HFF-Myc (cell line): ENCODE measurements at regions not wholly inside any gene's neighbourhood (a gene's known extent, or its start where the extent isn't known, plus 50 kb on each side); places are given as distances from the start of the nearest gene placed in this dataset.

Source experiments
- DNase-seq: peaks from one replicate; pipeline ENCODE4 v3.0.0-alpha.2; 2011; ENCODE audit warnings: low read depth; ENCODE audit errors: extremely low read depth
- H3K4me3 ChIP-seq: replicated peaks from 2 replicates; pipeline ENCODE4 v1.5.1; 2011; ENCODE audit warnings: low read depth, mild to moderate bottlenecking, control low read depth, low read length
- TF ChIP-seq, protein P1 (sequence below): IDR thresholded peaks from 2 replicates; pipeline ENCODE4 v1.5.1; 2012; ENCODE audit warnings: mild to moderate bottlenecking, low read depth, low read length, control low read depth; ENCODE audit errors: missing control alignments

DNA sequence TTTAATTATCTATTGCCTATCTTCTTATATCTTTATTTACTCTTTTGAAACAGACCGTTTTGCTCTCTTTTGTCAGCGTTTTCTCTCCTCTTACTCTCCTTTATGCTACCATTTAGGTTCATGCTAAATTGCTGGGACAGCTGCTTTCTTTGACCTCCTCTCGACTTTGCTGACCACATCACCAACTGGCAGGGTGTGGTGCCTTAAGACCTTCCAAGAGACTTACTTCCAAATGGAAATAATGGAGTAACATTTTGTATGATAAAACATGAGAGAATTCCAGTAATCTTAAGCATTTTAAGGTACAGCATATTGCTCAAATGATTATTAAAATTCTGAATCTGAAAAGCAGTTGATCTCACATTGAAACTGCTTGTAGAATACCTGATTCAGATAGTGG lies 71.5 kb upstream of the MEF2C start:
- DNase-seq, result no peak
- TF ChIP-seq, protein P1, sequence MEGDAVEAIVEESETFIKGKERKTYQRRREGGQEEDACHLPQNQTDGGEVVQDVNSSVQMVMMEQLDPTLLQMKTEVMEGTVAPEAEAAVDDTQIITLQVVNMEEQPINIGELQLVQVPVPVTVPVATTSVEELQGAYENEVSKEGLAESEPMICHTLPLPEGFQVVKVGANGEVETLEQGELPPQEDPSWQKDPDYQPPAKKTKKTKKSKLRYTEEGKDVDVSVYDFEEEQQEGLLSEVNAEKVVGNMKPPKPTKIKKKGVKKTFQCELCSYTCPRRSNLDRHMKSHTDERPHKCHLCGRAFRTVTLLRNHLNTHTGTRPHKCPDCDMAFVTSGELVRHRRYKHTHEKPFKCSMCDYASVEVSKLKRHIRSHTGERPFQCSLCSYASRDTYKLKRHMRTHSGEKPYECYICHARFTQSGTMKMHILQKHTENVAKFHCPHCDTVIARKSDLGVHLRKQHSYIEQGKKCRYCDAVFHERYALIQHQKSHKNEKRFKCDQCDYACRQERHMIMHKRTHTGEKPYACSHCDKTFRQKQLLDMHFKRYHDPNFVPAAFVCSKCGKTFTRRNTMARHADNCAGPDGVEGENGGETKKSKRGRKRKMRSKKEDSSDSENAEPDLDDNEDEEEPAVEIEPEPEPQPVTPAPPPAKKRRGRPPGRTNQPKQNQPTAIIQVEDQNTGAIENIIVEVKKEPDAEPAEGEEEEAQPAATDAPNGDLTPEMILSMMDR, result no peak
- H3K4me3 ChIP-seq, result no peak overlapping the region

DNA sequence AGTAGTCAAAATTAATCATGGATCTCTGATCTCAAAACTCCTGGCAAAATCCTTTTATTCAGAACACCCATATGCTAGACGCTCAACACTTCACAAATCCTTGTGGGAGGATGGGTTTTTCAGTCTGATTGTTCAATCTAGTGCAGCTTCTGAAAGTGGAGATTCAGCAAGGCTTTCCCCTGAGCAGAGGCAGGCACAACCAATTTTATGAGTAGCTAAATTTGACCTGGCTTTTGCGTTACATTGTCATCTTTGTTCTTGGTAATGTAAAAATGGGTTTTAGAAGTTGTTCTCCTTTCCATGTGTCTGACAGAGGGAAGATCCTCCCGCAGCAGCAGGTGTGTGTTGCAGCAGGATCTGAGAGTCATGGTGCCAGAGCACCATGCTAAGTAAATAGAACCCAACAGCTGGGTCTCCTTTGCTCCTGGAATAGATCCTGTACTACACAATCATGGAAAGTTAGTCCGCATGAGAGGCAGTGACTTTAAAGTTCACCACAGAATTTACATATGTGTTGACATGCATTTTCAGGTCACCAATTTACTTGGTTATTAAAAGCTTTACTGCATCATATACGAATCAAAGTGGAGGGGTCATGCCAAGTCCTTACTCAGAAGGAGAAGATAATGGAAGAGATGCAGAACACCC lies 70.1 kb upstream of the MEF2C start:
- H3K4me3 ChIP-seq, result no peak overlapping the region
- TF ChIP-seq, protein P1, result no peak

DNA sequence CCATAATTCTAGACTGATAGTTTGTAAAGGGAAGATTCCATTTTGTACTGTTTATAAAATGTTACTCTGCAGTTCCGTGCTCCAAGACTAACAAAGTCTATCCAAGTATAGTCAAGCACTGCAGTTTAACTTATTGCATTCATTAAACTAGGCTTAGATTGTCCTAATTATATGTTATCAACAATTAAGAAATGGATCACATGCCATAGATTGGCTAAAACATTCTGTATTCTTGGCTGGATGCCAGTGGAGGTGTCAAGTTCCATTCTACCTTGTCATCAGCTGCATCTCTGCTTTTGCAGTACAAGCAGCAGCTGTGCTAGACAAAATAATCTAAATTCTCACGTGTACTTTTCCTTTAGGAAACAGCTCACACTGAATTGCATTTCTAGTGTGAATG lies 69.4 kb upstream of the MEF2C start:
- TF ChIP-seq, protein P1, result no peak
- H3K4me3 ChIP-seq, result no peak overlapping the region
- DNase-seq, result peak; percentile 15

More for the DNA sequence above, 70.1 kb upstream of the MEF2C start:
- no peak for DNase-seq

DNA sequence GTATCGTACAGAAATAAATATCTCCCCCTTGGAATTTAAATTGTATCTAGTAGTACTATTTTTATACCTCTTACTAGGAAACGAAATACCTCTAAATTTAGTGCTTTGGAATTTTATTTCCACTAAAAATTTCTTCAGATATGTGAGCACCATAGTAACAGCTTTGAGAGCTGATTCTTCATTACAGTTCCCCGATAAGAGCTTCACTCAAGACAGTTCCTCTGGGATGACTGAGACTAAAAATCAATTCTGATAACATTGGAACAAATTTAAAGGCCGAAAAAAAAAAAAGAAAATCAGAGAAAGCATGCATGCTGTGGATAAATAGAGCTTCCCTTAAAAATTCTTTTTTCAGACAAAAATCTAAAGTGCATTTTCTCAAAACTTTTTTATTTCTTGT lies 68.5 kb upstream of the MEF2C start:
- TF ChIP-seq, protein P1, result no peak
- no peak for DNase-seq
- H3K4me3 ChIP-seq, result no peak overlapping the region

DNA sequence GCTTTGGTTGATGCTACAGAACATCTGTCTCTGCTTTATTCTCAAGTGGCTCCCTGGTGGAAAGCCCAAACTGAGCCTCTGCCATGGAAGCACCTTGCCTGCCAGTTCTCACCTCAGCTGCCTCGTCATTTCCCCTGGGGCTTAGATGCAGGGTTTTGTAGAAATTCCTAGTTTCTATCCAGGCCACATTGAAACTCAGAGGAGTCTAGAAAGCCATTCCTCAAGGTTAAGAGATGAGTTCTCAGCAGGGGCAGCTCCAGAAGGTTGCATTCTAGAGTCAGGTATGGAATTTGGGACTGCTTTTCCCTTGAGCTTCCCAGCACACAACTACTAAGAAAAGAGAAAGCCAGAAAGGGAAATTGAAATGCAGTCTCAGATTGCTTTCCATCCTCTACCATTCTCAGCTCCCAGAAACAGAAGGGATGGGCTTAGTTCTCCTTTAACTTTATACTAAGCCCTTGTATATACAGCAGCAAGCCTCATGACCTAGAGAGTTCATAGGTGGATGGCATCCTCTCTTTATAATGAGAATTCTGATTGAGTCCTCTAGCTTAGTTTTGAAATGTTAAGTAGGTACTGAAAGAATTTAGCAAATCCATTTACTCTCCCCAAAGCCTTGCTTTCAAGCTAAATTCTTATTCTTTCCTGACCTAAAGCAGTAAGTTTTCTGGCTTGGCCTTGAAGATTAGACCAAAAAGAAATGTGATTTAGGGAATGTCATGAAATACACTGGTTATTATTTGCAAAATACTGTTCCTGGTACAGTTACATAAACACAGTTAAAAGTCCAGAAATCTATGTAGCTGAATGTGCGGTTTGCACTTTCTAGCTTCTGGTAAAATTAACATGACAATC lies 66.0 kb upstream of the MEF2C start:
- H3K4me3 ChIP-seq, result no peak overlapping the region
- no peak for DNase-seq
- TF ChIP-seq, protein P1, result no peak

DNA sequence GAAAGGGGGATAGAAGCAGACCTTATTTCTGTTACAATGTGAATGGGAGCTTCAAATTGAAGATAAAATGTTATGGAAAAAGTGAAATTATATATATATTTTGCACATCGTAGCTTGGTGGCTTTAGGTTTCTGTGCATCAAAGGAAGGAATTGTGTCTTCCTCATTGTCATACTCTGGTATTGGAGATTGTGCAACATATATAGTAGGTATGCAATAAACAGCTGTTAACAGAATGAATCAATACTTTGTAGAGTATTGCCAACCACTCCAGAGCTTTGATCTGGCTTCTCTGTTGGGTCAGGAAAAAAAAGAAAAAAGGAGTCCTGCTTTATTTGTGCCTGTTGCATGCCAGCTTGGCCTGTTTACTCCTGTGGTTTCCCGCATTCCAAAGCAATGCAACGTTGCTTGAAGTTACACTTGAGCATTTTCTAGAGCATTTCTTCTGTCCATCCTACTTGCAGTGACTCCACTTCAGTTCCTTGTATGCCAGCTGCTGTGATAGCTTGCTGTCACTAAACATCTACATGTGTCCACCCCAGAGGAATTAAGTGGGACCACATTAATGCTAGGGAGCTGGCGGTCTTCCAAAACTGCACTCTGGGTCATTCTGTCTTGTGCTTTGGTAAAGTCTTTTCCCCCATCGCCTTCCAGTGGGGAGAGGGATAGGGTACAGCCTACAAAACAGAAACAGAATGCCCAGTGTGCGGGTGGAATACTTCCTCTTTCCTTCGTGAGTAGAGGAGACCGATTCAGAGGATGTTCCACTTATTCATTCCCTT lies 62.0 kb upstream of the MEF2C start:
- DNase-seq, result peak; percentile 31
- H3K4me3 ChIP-seq, result no peak overlapping the region
- TF ChIP-seq, protein P1, result no peak
